Stimulated activated naive B cell treated with anti-CD40 and anti-IgM and Interleukin-4, amounts not matched to agents 10 μg/mL and 1 μg/mL and 100 μg/mL, for 72 hours (primary cell): ENCODE measurements at regions not wholly inside any gene's neighbourhood (a gene's known extent, or its start where the extent isn't known, plus 50 kb on each side); places are given as distances from the start of the nearest gene placed in this dataset.

Experiments used
- ATAC-seq, 2 donors: fragments of 150-1000 bp; cut with Tn5 transposase; replicated peaks; 2 replicates each; pipeline ENCODE4 v1.10.0; 2021; ENCODE audit warnings: moderate library complexity in 1 of 2
- DNase-seq: peaks from one replicate; pipeline ENCODE4 v3.0.0; 2021
- H3K27ac Mint-ChIP-seq: one replicate; pipeline ENCODE4 v1.8.0; 2022; ENCODE audit warnings: mild to moderate bottlenecking, mixed read lengths
- H3K27me3 Mint-ChIP-seq, 2 donors: one replicate each; pipeline ENCODE4 v1.8.0; 2022; ENCODE audit warnings: mixed read lengths in 2 of 2
- H3K36me3 Mint-ChIP-seq, 2 donors: one replicate each; pipeline ENCODE4 v1.8.0; 2022; ENCODE audit warnings: mixed read lengths in 2 of 2, mild to moderate bottlenecking in 1 of 2
- H3K4me1 Mint-ChIP-seq, 2 donors: one replicate each; pipeline ENCODE4 v1.8.0; 2022; ENCODE audit warnings: mixed read lengths in 2 of 2, mild to moderate bottlenecking in 1 of 2
- H3K4me3 Mint-ChIP-seq, 2 donors: one replicate each; pipeline ENCODE4 v1.8.0; 2022; ENCODE audit warnings: mild to moderate bottlenecking in 2 of 2, mixed read lengths in 2 of 2, moderate library complexity in 1 of 2
- H3K9me3 Mint-ChIP-seq, 2 donors: one replicate each; pipeline ENCODE4 v1.8.0; 2022; ENCODE audit warnings: mixed read lengths in 2 of 2, mild to moderate bottlenecking in 1 of 2

- Mint-ChIP-seq H3K4me3 (no peak overlapping the region), H3K27ac (no peak overlapping the region), H3K4me1 (no peaks in the 10 kb centered on the region), H3K36me3 (no peaks in the 10 kb centered on the region), H3K9me3 (peaks cover 0 to 2% of the 10 kb centered on the region in 2 donors), H3K27me3 (no peaks in the 10 kb centered on the region)
- ATAC-seq, result no peak
- DNase-seq, result no peak
Measured at GRCh38 chr3:76679541-76679940, 360.4 kb upstream of the ROBO2 start.

- H3K4me3 Mint-ChIP-seq, result no peak overlapping the region
- DNase-seq (no peak), ATAC-seq (no peak)
- peaks cover 0 to 3% of the 10 kb centered on the region in 2 donors for H3K9me3 Mint-ChIP-seq
- H3K4me1 Mint-ChIP-seq, result no peaks in the 10 kb centered on the region
- no peaks in the 10 kb centered on the region for H3K27me3 Mint-ChIP-seq
- no peaks in the 10 kb centered on the region for H3K36me3 Mint-ChIP-seq
- H3K27ac Mint-ChIP-seq, result no peak overlapping the region
Measured at GRCh38 chr3:76683256-76683655, 356.6 kb upstream of the ROBO2 start.

- Mint-ChIP-seq H3K9me3 (peaks cover 3 to 6% of the 10 kb centered on the region in 2 donors), H3K27ac (no peak overlapping the region), H3K27me3 (no peaks in the 10 kb centered on the region), H3K4me3 (no peak overlapping the region), H3K36me3 (no peaks in the 10 kb centered on the region), H3K4me1 (no peaks in the 10 kb centered on the region)
- no peak for ATAC-seq
- no peak for DNase-seq
Measured at GRCh38 chr3:76684946-76685345, 355.0 kb upstream of the ROBO2 start.

GRCh38 chr3:76685858-76686257, 354.0 kb upstream of the ROBO2 start:
- H3K4me1 Mint-ChIP-seq, result no peaks in the 10 kb centered on the region
- H3K4me3 Mint-ChIP-seq, result no peak overlapping the region
- no peaks in the 10 kb centered on the region for H3K27me3 Mint-ChIP-seq
- H3K27ac Mint-ChIP-seq, result no peak overlapping the region
- no peak for ATAC-seq
- H3K36me3 Mint-ChIP-seq, result no peaks in the 10 kb centered on the region
- no peak for DNase-seq
- peaks cover 3 to 6% of the 10 kb centered on the region in 2 donors for H3K9me3 Mint-ChIP-seq

- ATAC-seq (no peak), DNase-seq (no peak)
- no peak overlapping the region for H3K27ac Mint-ChIP-seq
- no peaks in the 10 kb centered on the region for H3K27me3 Mint-ChIP-seq
- no peaks in the 10 kb centered on the region for H3K4me1 Mint-ChIP-seq
- H3K4me3 Mint-ChIP-seq, result no peak overlapping the region
- peaks cover 6% of the 10 kb centered on the region in 2 donors for H3K9me3 Mint-ChIP-seq
- H3K36me3 Mint-ChIP-seq, result no peaks in the 10 kb centered on the region
Measured at GRCh38 chr3:76687019-76687418, 352.9 kb upstream of the ROBO2 start.

- Mint-ChIP-seq H3K27me3 (no peaks in the 10 kb centered on the region), H3K4me3 (no peak overlapping the region), H3K9me3 (peaks cover 4 to 6% of the 10 kb centered on the region in 2 donors), H3K27ac (no peak overlapping the region), H3K36me3 (no peaks in the 10 kb centered on the region), H3K4me1 (no peaks in the 10 kb centered on the region)
- no peak for ATAC-seq
- no peak for DNase-seq
Measured at GRCh38 chr3:76694063-76694462, 345.8 kb upstream of the ROBO2 start.

- H3K27ac Mint-ChIP-seq, result no peak overlapping the region
- ATAC-seq (no peak), DNase-seq (no peak)
- no peaks in the 10 kb centered on the region for H3K4me1 Mint-ChIP-seq
- no peaks in the 10 kb centered on the region for H3K36me3 Mint-ChIP-seq
- peaks cover 0 to 5% of the 10 kb centered on the region in 2 donors for H3K9me3 Mint-ChIP-seq
- no peak overlapping the region for H3K4me3 Mint-ChIP-seq
- H3K27me3 Mint-ChIP-seq, result no peaks in the 10 kb centered on the region
Measured at GRCh38 chr3:76698136-76698706, 341.7 kb upstream of the ROBO2 start.

- Mint-ChIP-seq H3K4me3 (no peak overlapping the region), H3K36me3 (no peaks in the 10 kb centered on the region), H3K27ac (no peak overlapping the region), H3K27me3 (no peaks in the 10 kb centered on the region), H3K9me3 (peaks cover 3 to 8% of the 10 kb centered on the region in 2 donors), H3K4me1 (no peaks in the 10 kb centered on the region)
- DNase-seq, result no peak
- ATAC-seq, result no peak
Measured at GRCh38 chr3:76699846-76700245, 340.1 kb upstream of the ROBO2 start.

GRCh38 chr3:76700323-76700722, 339.6 kb upstream of the ROBO2 start:
- ATAC-seq (no peak), DNase-seq (no peak)
- Mint-ChIP-seq H3K4me1 (no peaks in the 10 kb centered on the region), H3K27me3 (no peaks in the 10 kb centered on the region), H3K4me3 (no peak overlapping the region), H3K27ac (no peak overlapping the region), H3K36me3 (no peaks in the 10 kb centered on the region), H3K9me3 (peaks cover 3 to 8% of the 10 kb centered on the region in 2 donors)

GRCh38 chr3:76702676-76703075, 337.2 kb upstream of the ROBO2 start:
- no peaks in the 10 kb centered on the region for H3K36me3 Mint-ChIP-seq
- peaks cover 3 to 8% of the 10 kb centered on the region in 2 donors for H3K9me3 Mint-ChIP-seq
- no peak overlapping the region for H3K27ac Mint-ChIP-seq
- no peak overlapping the region for H3K4me3 Mint-ChIP-seq
- DNase-seq (no peak), ATAC-seq (no peak)
- no peaks in the 10 kb centered on the region for H3K27me3 Mint-ChIP-seq
- H3K4me1 Mint-ChIP-seq, result no peaks in the 10 kb centered on the region

- no peak overlapping the region for H3K27ac Mint-ChIP-seq
- H3K27me3 Mint-ChIP-seq, result no peaks in the 10 kb centered on the region
- H3K36me3 Mint-ChIP-seq, result no peaks in the 10 kb centered on the region
- no peak overlapping the region for H3K4me3 Mint-ChIP-seq
- ATAC-seq (no peak), DNase-seq (no peak)
- H3K9me3 Mint-ChIP-seq, result peaks cover 0 to 2% of the 10 kb centered on the region in 2 donors
- no peaks in the 10 kb centered on the region for H3K4me1 Mint-ChIP-seq
Measured at GRCh38 chr3:76715426-76715825, 324.5 kb upstream of the ROBO2 start.

GRCh38 chr3:76723366-76723765, 316.5 kb upstream of the ROBO2 start:
- Mint-ChIP-seq H3K27me3 (no peaks in the 10 kb centered on the region), H3K4me1 (no peaks in the 10 kb centered on the region), H3K4me3 (no peak overlapping the region), H3K36me3 (no peaks in the 10 kb centered on the region), H3K9me3 (peaks cover 0 to 3% of the 10 kb centered on the region in 2 donors), H3K27ac (no peak overlapping the region)
- DNase-seq (no peak), ATAC-seq (no peak)

GRCh38 chr3:76724075-76724474, 315.8 kb upstream of the ROBO2 start:
- Mint-ChIP-seq H3K9me3 (peaks cover 0 to 3% of the 10 kb centered on the region in 2 donors), H3K27me3 (no peaks in the 10 kb centered on the region), H3K36me3 (no peaks in the 10 kb centered on the region), H3K4me3 (no peak overlapping the region), H3K27ac (no peak overlapping the region), H3K4me1 (no peaks in the 10 kb centered on the region)
- ATAC-seq (no peak), DNase-seq (no peak)

- no peak for ATAC-seq
- no peaks in the 10 kb centered on the region for H3K4me1 Mint-ChIP-seq
- no peak for DNase-seq
- H3K27me3 Mint-ChIP-seq, result no peaks in the 10 kb centered on the region
- H3K9me3 Mint-ChIP-seq, result peaks cover 0 to 3% of the 10 kb centered on the region in 2 donors
- no peak overlapping the region for H3K4me3 Mint-ChIP-seq
- no peak overlapping the region for H3K27ac Mint-ChIP-seq
- H3K36me3 Mint-ChIP-seq, result no peaks in the 10 kb centered on the region
Measured at GRCh38 chr3:76724706-76725105, 315.2 kb upstream of the ROBO2 start.

- no peaks in the 10 kb centered on the region for H3K27me3 Mint-ChIP-seq
Measured at GRCh38 chr3:76726034-76726433, 313.9 kb upstream of the ROBO2 start.

GRCh38 chr3:76728426-76728825, 311.5 kb upstream of the ROBO2 start:
- Mint-ChIP-seq H3K4me3 (no peak overlapping the region), H3K4me1 (no peaks in the 10 kb centered on the region), H3K36me3 (no peaks in the 10 kb centered on the region), H3K27ac (no peak overlapping the region), H3K9me3 (peaks cover 0 to 1% of the 10 kb centered on the region in 2 donors), H3K27me3 (no peaks in the 10 kb centered on the region)
- ATAC-seq, result no peak
- no peak for DNase-seq

More at GRCh38 chr3:76726034-76726433, 313.9 kb upstream of the ROBO2 start:
- H3K27ac Mint-ChIP-seq, result no peak overlapping the region
- H3K9me3 Mint-ChIP-seq, result peaks cover 0 to 3% of the 10 kb centered on the region in 2 donors
- no peak for DNase-seq
- no peaks in the 10 kb centered on the region for H3K36me3 Mint-ChIP-seq
- no peaks in the 10 kb centered on the region for H3K4me1 Mint-ChIP-seq
- no peak overlapping the region for H3K4me3 Mint-ChIP-seq
- no peak for ATAC-seq
